22Rv1 (cell line): ENCODE measurements at regions not wholly inside any gene's neighbourhood (a gene's known extent, or its start where the extent isn't known, plus 50 kb on each side); places are given as distances from the start of the nearest gene placed in this dataset.

ENCODE experiments used
- H3K27ac ChIP-seq: fragments of 450-650 bp; 2 replicates; pipeline ENCODE4 v1.5.1; 2017
- CTCF ChIP-seq: fragments of 450-650 bp; IDR thresholded peaks from 2 replicates; pipeline ENCODE4 v1.5.1; 2017; ENCODE audit warnings: mild to moderate bottlenecking
- ZFX ChIP-seq: fragments of 450-650 bp; IDR thresholded peaks from 2 replicates; pipeline ENCODE4 v1.6.1; 2017; ENCODE audit warnings: antibody characterized with exemption, borderline replicate concordance

GRCh38 chr10:111131168-111131799 lies 54.5 kb downstream of the ADRA2A start:
- peak overlapping the region; percentile 30; the same call in 1 of the 2 replicates for H3K27ac ChIP-seq
- TF ChIP-seq CTCF (no peak), ZFX (no peak)

- H3K27ac ChIP-seq, result peak overlapping the region; percentile 92
- TF ChIP-seq CTCF, result 0 out of 2 replicates have a peak, but pooled peaks have one; percentile 19
- no peak for TF ChIP-seq ZFX
Measured at GRCh38 chr10:111137007-111137406, 60.2 kb downstream of the ADRA2A start.

GRCh38 chr10:111137587-111137986 lies 60.8 kb downstream of the ADRA2A start:
- TF ChIP-seq CTCF (no peak), ZFX (no peak)
- H3K27ac ChIP-seq, result peak overlapping the region; percentile 92

GRCh38 chr10:111138544-111138943 lies 61.7 kb downstream of the ADRA2A start:
- no peak for TF ChIP-seq ZFX
- TF ChIP-seq CTCF, result no peak
- peak overlapping the region; percentile 92 for H3K27ac ChIP-seq

- H3K27ac ChIP-seq, result no peak overlapping the region
- TF ChIP-seq CTCF, result no peak
- TF ChIP-seq ZFX, result no peak
Measured at GRCh38 chr10:111139567-111139966, 62.7 kb downstream of the ADRA2A start.

GRCh38 chr10:111142092-111142768 lies 65.4 kb downstream of the ADRA2A start:
- no peak for TF ChIP-seq ZFX
- no peak for TF ChIP-seq CTCF
- H3K27ac ChIP-seq, result no peak overlapping the region

GRCh38 chr10:111146025-111146640 lies 69.3 kb downstream of the ADRA2A start:
- H3K27ac ChIP-seq, result no peak overlapping the region
- TF ChIP-seq CTCF, result no peak
- no peak for TF ChIP-seq ZFX
